ENCODE measurements at regions not wholly inside any gene's neighbourhood (a gene's known extent, or its start where the extent isn't known, plus 50 kb on each side); places are given as distances from the start of the nearest gene placed in this dataset.

DNA sequence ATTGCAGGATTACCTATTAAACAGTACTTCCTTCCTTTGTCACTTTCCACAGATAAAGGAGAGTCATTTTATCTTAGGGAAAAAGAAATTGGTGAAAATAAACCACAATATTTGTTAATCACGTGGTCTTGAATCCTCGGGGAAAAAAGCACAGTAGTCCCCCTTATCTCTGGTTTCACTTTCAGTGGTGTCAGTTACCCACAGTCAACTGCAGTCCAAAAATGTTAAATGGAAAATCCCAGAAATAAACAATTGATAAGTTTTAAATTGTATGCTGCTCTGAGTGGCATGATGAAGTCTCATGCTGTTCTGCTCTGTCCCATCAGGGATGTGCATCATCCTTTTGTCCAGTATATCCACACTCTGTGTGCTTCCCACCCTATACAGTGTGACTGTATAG, 405.2 kb upstream of the MPDZ start:
- H3K27me3 Mint-ChIP-seq (ENCODE audit: insufficient read depth, low read depth, poor library complexity), result no peaks in the 10 kb centered on the region
- H3K4me1 Mint-ChIP-seq, result peaks cover 20% of the 10 kb centered on the region
- Histone ChIP-seq H4K20me1 (replicated peaks; ENCODE audit: insufficient read depth) (no peaks in the 10 kb centered on the region), H3K4me1 (ENCODE audit: insufficient read depth) (peaks cover 8% of the 10 kb centered on the region; the same call in 1 of the 2 replicates), H3K36me3 (ENCODE audit: insufficient read depth) (peaks cover 6% of the 10 kb centered on the region; the same call in 1 of the 2 replicates), H3K9me2 (ENCODE audit: insufficient read depth) (0 out of 2 replicates have a peak, but pooled peaks cover 4% of the 10 kb centered on the region), H3F3A (replicated peaks; ENCODE audit: low read depth) (no peaks in the 10 kb centered on the region), H3K27ac (ENCODE audit: low read depth) (no peak overlapping the region), H3K4me3 (no peak overlapping the region), H3K4me2 (no peak overlapping the region), H3K79me2 (replicated peaks; ENCODE audit: insufficient read depth) (no peaks in the 10 kb centered on the region), H3K27me3 (ENCODE audit: insufficient read depth) (no peaks in the 10 kb centered on the region), H2AFZ (no peak overlapping the region)
- H3K36me3 Mint-ChIP-seq (ENCODE audit: low read depth), result peaks cover 19% of the 10 kb centered on the region; the same call in 2 of the 3 replicates
- TF ChIP-seq JUNB (IDR thresholded peaks at IDR 0.05; ENCODE audit: unreplicated experiment) (no peak), NANOG (IDR thresholded peaks at IDR 0.05; ENCODE audit: borderline replicate concordance) (no peak), EZH2phosphoT487 (IDR thresholded peaks at IDR 0.05; ENCODE audit: unreplicated experiment) (no peak), STAT1 (IDR thresholded peaks at IDR 0.05; ENCODE audit: unreplicated experiment) (no peak), ZNF114 (CRISPR knock-in tag; IDR thresholded peaks at IDR 0.05) (no peak), REST (IDR thresholded peaks at IDR 0.05; ENCODE audit: unreplicated experiment) (no peak), EZH2 (IDR thresholded peaks at IDR 0.05; ENCODE audit: low read depth, unreplicated experiment) (no peak), ZNF331 (CRISPR knock-in tag; IDR thresholded peaks at IDR 0.05; ENCODE audit: low read depth) (no peak), CREB1 (CRISPR knock-in tag; IDR thresholded peaks at IDR 0.05; ENCODE audit: low read depth) (no peak), POLR2AphosphoS5 (IDR thresholded peaks at IDR 0.05; ENCODE audit: low read depth) (no peak)
- TF ChIP-seq, protein P1, sequence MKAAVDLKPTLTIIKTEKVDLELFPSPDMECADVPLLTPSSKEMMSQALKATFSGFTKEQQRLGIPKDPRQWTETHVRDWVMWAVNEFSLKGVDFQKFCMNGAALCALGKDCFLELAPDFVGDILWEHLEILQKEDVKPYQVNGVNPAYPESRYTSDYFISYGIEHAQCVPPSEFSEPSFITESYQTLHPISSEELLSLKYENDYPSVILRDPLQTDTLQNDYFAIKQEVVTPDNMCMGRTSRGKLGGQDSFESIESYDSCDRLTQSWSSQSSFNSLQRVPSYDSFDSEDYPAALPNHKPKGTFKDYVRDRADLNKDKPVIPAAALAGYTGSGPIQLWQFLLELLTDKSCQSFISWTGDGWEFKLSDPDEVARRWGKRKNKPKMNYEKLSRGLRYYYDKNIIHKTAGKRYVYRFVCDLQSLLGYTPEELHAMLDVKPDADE (IDR thresholded peaks at IDR 0.05), result no peak
- TF ChIP-seq, protein P2, sequence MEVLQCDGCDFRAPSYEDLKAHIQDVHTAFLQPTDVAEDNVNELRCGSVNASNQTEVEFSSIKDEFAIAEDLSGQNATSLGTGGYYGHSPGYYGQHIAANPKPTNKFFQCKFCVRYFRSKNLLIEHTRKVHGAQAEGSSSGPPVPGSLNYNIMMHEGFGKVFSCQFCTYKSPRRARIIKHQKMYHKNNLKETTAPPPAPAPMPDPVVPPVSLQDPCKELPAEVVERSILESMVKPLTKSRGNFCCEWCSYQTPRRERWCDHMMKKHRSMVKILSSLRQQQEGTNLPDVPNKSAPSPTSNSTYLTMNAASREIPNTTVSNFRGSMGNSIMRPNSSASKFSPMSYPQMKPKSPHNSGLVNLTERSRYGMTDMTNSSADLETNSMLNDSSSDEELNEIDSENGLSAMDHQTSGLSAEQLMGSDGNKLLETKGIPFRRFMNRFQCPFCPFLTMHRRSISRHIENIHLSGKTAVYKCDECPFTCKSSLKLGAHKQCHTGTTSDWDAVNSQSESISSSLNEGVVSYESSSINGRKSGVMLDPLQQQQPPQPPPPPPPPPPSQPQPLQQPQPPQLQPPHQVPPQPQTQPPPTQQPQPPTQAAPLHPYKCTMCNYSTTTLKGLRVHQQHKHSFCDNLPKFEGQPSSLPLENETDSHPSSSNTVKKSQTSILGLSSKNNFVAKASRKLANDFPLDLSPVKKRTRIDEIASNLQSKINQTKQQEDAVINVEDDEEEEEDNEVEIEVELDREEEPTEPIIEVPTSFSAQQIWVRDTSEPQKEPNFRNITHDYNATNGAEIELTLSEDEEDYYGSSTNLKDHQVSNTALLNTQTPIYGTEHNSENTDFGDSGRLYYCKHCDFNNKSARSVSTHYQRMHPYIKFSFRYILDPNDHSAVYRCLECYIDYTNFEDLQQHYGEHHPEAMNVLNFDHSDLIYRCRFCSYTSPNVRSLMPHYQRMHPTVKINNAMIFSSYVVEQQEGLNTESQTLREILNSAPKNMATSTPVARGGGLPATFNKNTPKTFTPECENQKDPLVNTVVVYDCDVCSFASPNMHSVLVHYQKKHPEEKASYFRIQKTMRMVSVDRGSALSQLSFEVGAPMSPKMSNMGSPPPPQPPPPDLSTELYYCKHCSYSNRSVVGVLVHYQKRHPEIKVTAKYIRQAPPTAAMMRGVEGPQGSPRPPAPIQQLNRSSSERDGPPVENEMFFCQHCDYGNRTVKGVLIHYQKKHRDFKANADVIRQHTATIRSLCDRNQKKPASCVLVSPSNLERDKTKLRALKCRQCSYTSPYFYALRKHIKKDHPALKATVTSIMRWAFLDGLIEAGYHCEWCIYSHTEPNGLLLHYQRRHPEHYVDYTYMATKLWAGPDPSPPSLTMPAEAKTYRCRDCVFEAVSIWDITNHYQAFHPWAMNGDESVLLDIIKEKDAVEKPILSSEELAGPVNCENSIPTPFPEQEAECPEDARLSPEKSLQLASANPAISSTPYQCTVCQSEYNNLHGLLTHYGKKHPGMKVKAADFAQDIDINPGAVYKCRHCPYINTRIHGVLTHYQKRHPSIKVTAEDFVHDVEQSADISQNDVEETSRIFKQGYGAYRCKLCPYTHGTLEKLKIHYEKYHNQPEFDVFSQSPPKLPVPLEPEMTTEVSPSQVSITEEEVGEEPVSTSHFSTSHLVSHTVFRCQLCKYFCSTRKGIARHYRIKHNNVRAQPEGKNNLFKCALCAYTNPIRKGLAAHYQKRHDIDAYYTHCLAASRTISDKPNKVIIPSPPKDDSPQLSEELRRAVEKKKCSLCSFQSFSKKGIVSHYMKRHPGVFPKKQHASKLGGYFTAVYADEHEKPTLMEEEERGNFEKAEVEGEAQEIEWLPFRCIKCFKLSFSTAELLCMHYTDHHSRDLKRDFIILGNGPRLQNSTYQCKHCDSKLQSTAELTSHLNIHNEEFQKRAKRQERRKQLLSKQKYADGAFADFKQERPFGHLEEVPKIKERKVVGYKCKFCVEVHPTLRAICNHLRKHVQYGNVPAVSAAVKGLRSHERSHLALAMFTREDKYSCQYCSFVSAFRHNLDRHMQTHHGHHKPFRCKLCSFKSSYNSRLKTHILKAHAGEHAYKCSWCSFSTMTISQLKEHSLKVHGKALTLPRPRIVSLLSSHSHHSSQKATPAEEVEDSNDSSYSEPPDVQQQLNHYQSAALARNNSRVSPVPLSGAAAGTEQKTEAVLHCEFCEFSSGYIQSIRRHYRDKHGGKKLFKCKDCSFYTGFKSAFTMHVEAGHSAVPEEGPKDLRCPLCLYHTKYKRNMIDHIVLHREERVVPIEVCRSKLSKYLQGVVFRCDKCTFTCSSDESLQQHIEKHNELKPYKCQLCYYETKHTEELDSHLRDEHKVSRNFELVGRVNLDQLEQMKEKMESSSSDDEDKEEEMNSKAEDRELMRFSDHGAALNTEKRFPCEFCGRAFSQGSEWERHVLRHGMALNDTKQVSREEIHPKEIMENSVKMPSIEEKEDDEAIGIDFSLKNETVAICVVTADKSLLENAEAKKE (CRISPR knock-in tag; IDR thresholded peaks at IDR 0.05), result no peak
- TF ChIP-seq, protein P3, sequence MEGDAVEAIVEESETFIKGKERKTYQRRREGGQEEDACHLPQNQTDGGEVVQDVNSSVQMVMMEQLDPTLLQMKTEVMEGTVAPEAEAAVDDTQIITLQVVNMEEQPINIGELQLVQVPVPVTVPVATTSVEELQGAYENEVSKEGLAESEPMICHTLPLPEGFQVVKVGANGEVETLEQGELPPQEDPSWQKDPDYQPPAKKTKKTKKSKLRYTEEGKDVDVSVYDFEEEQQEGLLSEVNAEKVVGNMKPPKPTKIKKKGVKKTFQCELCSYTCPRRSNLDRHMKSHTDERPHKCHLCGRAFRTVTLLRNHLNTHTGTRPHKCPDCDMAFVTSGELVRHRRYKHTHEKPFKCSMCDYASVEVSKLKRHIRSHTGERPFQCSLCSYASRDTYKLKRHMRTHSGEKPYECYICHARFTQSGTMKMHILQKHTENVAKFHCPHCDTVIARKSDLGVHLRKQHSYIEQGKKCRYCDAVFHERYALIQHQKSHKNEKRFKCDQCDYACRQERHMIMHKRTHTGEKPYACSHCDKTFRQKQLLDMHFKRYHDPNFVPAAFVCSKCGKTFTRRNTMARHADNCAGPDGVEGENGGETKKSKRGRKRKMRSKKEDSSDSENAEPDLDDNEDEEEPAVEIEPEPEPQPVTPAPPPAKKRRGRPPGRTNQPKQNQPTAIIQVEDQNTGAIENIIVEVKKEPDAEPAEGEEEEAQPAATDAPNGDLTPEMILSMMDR (conservative IDR thresholded peaks at IDR 0.05; ENCODE audit: low read depth in 2 of 2), result no peak
- DNase-seq (ENCODE audit: low spot score) (no peak), ATAC-seq (no peak)
- H3K4me3 Mint-ChIP-seq, result no peak overlapping the region
- H3K27ac Mint-ChIP-seq, result no peak overlapping the region
- peaks cover 17% of the 10 kb centered on the region for H3K9me3 Mint-ChIP-seq

Measured in GM23338 (cell line).